ENCODE measurements at regions not wholly inside any gene's neighbourhood (a gene's known extent, or its start where the extent isn't known, plus 50 kb on each side); places are given as distances from the start of the nearest gene placed in this dataset.

- Histone ChIP-seq H4K20me1 (ENCODE audit: insufficient read depth, poor library complexity, severe bottlenecking) (no peaks in the 10 kb centered on the region), H3K4me3 (no peak overlapping the region), H3K4me2 (no peak overlapping the region), H3K9me2 (replicated peaks; ENCODE audit: insufficient read depth) (no peaks in the 10 kb centered on the region), H3K36me3 (replicated peaks; ENCODE audit: insufficient read depth, low read depth) (no peaks in the 10 kb centered on the region), H3K27me3 (no peaks in the 10 kb centered on the region), H2AFZ (no peak overlapping the region), H3K4me1 (ENCODE audit: insufficient read depth) (peaks cover 9% of the 10 kb centered on the region), H3K27ac (no peak overlapping the region), H3K9me3 (ENCODE audit: low read depth) (no peaks in the 10 kb centered on the region), H3K79me2 (no peaks in the 10 kb centered on the region)
- DNase-seq (ENCODE audit: low spot score) = no peak
- TF ChIP-seq, protein P1, sequence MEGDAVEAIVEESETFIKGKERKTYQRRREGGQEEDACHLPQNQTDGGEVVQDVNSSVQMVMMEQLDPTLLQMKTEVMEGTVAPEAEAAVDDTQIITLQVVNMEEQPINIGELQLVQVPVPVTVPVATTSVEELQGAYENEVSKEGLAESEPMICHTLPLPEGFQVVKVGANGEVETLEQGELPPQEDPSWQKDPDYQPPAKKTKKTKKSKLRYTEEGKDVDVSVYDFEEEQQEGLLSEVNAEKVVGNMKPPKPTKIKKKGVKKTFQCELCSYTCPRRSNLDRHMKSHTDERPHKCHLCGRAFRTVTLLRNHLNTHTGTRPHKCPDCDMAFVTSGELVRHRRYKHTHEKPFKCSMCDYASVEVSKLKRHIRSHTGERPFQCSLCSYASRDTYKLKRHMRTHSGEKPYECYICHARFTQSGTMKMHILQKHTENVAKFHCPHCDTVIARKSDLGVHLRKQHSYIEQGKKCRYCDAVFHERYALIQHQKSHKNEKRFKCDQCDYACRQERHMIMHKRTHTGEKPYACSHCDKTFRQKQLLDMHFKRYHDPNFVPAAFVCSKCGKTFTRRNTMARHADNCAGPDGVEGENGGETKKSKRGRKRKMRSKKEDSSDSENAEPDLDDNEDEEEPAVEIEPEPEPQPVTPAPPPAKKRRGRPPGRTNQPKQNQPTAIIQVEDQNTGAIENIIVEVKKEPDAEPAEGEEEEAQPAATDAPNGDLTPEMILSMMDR (IDR thresholded peaks at IDR 0.05; ENCODE audit: poor library complexity) = no peak
- TF ChIP-seq EZH2 (IDR thresholded peaks at IDR 0.05; ENCODE audit: borderline replicate concordance) (no peak), EZH2phosphoT487 (IDR thresholded peaks at IDR 0.05; ENCODE audit: low read depth, severe bottlenecking, unreplicated experiment) (no peak)
- 13% methylated on average over 1 of the region's 1 CpG for WGBS (ENCODE audit: low lambda C conversion rate, missing lambda C conversion rate)
Measured at GRCh38 chr10:108490944-108491343, 1326.4 kb upstream of the SORCS1 start.

- H3K27ac ChIP-seq = no peak overlapping the region
- no peak overlapping the region for H2AFZ ChIP-seq
- no peak for DNase-seq (ENCODE audit: low spot score)
- H3K4me2 ChIP-seq = no peak overlapping the region
- H4K20me1 ChIP-seq (ENCODE audit: insufficient read depth, poor library complexity, severe bottlenecking) = no peaks in the 10 kb centered on the region
- whole genome bisulfite sequencing (ENCODE audit: low lambda C conversion rate, missing lambda C conversion rate) = 100% methylated on average over 1 of the region's 1 CpG
- peaks cover 3% of the 10 kb centered on the region for H3K27me3 ChIP-seq
- no peaks in the 10 kb centered on the region for H3K9me3 ChIP-seq (ENCODE audit: low read depth)
- H3K79me2 ChIP-seq = no peaks in the 10 kb centered on the region
- no peak for TF ChIP-seq EZH2phosphoT487 (IDR thresholded peaks at IDR 0.05; ENCODE audit: low read depth, severe bottlenecking, unreplicated experiment)
- TF ChIP-seq, protein P1 (IDR thresholded peaks at IDR 0.05; ENCODE audit: poor library complexity) = no peak
- no peak for TF ChIP-seq EZH2 (IDR thresholded peaks at IDR 0.05; ENCODE audit: borderline replicate concordance)
- H3K4me3 ChIP-seq = no peak overlapping the region
- H3K4me1 ChIP-seq (ENCODE audit: insufficient read depth) = no peaks in the 10 kb centered on the region
- no peaks in the 10 kb centered on the region for H3K36me3 ChIP-seq (replicated peaks; ENCODE audit: insufficient read depth, low read depth)
- no peaks in the 10 kb centered on the region for H3K9me2 ChIP-seq (replicated peaks; ENCODE audit: insufficient read depth)
Measured at GRCh38 chr10:108471420-108471819, 1306.9 kb upstream of the SORCS1 start.

- 69% methylated on average over 3 of the region's 3 CpGs for WGBS (ENCODE audit: low lambda C conversion rate, missing lambda C conversion rate)
- Histone ChIP-seq H3K36me3 (replicated peaks; ENCODE audit: insufficient read depth, low read depth) (no peaks in the 10 kb centered on the region), H3K9me2 (replicated peaks; ENCODE audit: insufficient read depth) (no peaks in the 10 kb centered on the region), H3K4me1 (ENCODE audit: insufficient read depth) (no peaks in the 10 kb centered on the region), H4K20me1 (ENCODE audit: insufficient read depth, poor library complexity, severe bottlenecking) (no peaks in the 10 kb centered on the region), H3K9me3 (ENCODE audit: low read depth) (no peaks in the 10 kb centered on the region), H2AFZ (no peak overlapping the region), H3K27me3 (peaks cover 3% of the 10 kb centered on the region), H3K4me3 (no peak overlapping the region), H3K27ac (no peak overlapping the region), H3K4me2 (no peak overlapping the region), H3K79me2 (no peaks in the 10 kb centered on the region)
- no peak for DNase-seq (ENCODE audit: low spot score)
- TF ChIP-seq EZH2 (IDR thresholded peaks at IDR 0.05; ENCODE audit: borderline replicate concordance) = no peak
- TF ChIP-seq EZH2phosphoT487 (IDR thresholded peaks at IDR 0.05; ENCODE audit: low read depth, severe bottlenecking, unreplicated experiment) = no peak
- TF ChIP-seq, protein P1 (IDR thresholded peaks at IDR 0.05; ENCODE audit: poor library complexity) = no peak
Measured at GRCh38 chr10:108469940-108470339, 1305.4 kb upstream of the SORCS1 start.
